HG02885 (cell line): ENCODE measurements at regions not wholly inside any gene's neighbourhood (a gene's known extent, or its start where the extent isn't known, plus 50 kb on each side); places are given as distances from the start of the nearest gene placed in this dataset.

Source experiments
- ATAC-seq: cut with Tn5 transposase; IDR thresholded peaks from one replicate; pipeline ENCODE4 v1.9.1; 2021; ENCODE audit warnings: mild to moderate bottlenecking; ENCODE audit not compliant: unreplicated experiment, poor library complexity

DNA sequence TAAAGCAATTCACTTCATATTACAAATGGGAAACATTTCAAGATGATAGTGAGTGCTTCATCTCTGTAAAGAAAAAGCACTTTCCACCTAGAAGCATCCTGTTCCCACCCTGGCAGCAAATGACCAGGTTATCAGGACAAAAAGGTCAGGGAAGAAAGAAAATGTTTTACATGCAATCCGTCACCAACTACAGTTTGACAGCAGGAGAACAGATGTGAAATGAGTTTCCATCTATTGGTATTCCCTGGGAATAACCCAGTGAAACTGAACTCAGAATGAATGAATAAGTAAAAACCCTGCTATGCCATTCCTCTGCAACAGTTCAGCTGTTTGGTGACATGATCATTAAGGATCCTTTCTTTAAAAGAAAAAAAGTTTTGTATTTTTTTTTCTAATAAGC, 67.6 kb downstream of the HTR1A start:
- ATAC-seq, result no peak

GRCh38 chr5:63878788-63879187, 83.5 kb downstream of the HTR1A start:
- no peak for ATAC-seq

GRCh38 chr5:63877961-63878360, 84.3 kb downstream of the HTR1A start:
- no peak for ATAC-seq

GRCh38 chr5:63860379-63860778, 101.9 kb downstream of the HTR1A start:
- no peak for ATAC-seq

DNA sequence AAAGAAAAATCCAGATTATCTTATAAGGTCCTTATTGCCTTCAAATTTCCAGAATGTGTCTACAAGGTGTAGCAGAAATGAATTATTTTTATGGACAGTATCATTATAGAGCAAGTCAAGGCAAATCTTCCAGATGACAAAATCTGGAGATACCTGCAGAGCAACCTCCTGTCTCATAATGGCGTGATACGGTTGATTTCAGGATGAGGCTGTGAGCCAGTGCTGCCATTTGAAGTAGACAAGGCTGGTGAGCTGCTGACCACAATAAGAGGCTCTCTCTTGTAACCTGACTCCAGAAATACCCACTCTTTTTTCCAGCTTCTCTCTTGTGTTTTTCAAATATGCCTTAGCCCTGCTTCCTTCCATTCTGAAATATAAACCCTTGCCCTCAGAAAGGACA, 108.2 kb downstream of the HTR1A start:
- no peak for ATAC-seq

GRCh38 chr5:63843190-63843589, 119.1 kb downstream of the HTR1A start:
- no peak for ATAC-seq

DNA sequence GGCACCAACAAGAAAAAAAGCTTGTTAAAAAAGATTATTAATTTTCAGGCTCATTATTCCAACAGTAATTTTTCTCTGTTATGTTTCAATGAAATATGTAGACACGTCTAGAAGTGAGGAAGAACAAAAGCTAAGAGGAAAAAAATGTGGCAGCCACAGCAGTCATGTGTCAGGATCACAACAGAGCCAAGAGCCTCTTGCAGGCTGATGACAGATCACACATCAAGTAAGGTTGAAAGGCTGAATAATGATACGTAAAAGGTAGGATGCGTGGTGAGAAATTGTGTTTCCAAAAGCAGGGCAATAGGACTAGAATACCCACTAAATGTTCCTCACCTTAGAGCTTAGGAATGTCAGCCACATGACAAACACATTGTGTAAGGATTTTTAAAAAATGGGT, 124.8 kb downstream of the HTR1A start:
- ATAC-seq, result no peak

- ATAC-seq, result no peak
Measured at GRCh38 chr5:63831381-63831780, 130.9 kb downstream of the HTR1A start.

DNA sequence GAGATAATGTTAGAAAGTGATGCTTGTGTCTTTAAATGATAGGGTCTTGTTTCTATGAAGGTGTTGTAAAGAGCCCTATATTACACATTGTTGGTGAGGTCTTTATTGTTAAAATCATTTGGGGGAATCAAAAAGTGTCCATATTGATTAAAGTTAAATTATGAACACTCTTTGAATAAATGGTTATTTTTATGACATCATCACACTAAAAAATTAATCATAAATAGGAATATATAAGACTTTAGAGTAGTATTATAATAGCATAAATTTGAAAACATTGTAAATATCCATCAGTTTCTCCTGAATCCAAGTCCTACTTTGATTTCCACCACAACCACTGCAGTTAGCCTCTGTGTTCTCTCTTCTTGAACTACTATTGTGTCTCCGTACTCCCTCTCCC, 136.3 kb downstream of the HTR1A start:
- no peak for ATAC-seq

DNA sequence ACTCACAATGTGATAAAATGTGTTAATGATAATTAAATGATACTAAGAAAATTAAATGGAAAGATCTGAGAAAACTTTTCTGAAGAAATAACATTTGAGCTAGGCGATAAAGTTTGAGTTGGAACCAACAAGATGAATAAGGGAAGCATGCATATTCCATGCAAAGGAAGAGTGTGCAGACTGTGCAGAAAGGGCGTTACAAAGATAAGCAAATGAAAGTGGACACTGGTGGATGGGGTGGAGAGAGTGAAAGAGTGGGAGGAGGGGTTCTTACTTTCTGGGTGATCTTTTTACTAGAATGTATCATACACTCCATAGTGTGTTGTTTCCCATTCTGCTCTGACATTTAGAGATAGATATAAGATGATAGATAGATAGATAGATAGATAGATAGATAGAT, 138.7 kb downstream of the HTR1A start:
- no peak for ATAC-seq

- no peak for ATAC-seq
Measured at GRCh38 chr5:63822614-63823013, 139.6 kb downstream of the HTR1A start.

DNA sequence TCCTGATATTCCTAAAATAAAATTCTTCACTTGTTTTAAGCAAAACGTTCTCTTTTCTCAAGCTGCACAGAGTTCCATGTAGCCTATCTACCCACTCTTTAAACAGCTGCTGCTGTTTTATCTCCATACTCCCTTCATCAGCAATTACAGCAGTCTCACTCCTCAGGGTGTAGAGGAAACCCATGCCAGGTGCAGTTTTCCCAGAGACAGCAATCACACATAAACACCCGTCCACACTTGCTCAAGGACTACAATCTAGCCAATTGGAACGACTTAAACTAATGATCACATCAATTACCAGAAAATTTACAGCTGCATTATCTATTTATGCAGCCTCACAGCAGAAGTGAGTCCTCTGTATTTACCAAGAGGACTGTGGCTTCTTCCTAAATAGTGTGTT, 141.7 kb downstream of the HTR1A start:
- ATAC-seq, result no peak

DNA sequence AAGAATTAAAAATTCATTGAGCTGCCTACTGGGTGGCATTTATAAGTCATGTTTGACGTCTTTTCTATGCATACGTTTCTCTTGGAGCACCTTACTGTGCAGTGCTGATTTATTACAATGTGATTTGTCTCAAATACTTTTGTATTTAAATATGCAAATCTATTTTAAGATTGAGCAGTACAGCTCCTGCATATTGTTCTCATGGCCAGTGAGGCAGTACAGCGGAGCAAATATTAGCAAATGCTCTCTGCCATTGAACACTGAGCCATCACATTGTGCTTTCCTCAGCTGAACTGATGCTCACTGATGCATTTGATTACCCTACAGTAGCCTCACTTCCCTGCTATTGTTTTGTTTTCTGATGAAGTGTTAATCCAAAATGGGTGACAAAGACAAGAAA, 149.6 kb downstream of the HTR1A start:
- ATAC-seq, result no peak

DNA sequence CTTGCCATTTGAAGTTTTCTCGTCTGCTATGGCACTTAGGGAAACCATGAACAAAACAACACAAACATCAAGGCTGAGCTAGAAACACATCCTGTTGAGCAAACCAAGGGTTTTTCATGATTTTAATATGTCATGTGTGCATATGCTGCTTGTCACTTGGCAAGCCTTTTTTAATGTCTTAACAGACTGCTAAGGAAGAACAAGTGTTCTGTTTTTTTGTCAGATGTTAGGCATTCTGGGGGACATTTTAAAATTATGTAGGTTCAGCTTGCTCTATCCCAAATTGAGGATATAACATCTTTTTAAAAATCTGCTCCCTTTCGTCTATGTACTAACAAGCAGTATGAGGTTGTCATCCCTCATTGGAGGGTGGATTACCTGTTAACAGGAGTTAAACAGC, 150.3 kb downstream of the HTR1A start:
- ATAC-seq, result no peak

GRCh38 chr5:63811286-63811685, 151.0 kb downstream of the HTR1A start:
- ATAC-seq, result no peak

GRCh38 chr5:63805151-63805550, 157.1 kb downstream of the HTR1A start:
- ATAC-seq, result no peak

- no peak for ATAC-seq
Measured at GRCh38 chr5:63803165-63803564, 159.1 kb downstream of the HTR1A start.

GRCh38 chr5:63794979-63795378, 167.3 kb downstream of the HTR1A start:
- no peak for ATAC-seq

GRCh38 chr5:63794296-63794695, 167.9 kb downstream of the HTR1A start:
- no peak for ATAC-seq

GRCh38 chr5:63774939-63775338, 187.3 kb downstream of the HTR1A start:
- ATAC-seq, result no peak

- no peak for ATAC-seq
Measured at GRCh38 chr5:63768221-63768620, 194.0 kb downstream of the HTR1A start.

DNA sequence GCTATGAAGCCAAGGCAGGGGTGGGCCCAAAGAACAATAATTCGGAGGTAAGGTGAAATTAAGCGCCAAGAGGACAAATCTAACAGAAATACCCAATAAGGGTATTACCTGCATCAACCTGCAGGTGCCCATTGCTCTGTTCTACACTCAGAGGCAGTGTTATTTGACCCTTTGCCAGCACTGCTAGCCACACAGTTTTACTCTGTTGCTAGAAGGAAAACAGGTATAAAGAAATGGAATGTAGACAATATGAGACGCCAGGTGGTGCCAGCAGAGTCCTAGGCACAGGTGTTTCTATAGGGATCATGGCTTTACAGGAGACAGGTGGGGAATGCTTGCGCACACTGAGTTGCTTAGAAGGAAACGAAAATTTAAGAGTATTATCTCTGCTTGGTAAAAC, 201.3 kb downstream of the HTR1A start:
- ATAC-seq, result no peak

- no peak for ATAC-seq
Measured at GRCh38 chr5:63743096-63743798, 219.0 kb downstream of the HTR1A start.
